NCI-H510A treated with DMSO at 0.1 percent for 48 hours (cell line): ENCODE measurements at regions not wholly inside any gene's neighbourhood (a gene's known extent, or its start where the extent isn't known, plus 50 kb on each side); places are given as distances from the start of the nearest gene placed in this dataset.
"Not testable (repeated sequence)": the region's sequence is repeated elsewhere in the genome, so short reads cannot be mapped to it uniquely, and the experiment has no call there.

Experiments used
- DNase-seq: peaks from one replicate; lab custom pipeline; 2025; lab: John Stamatoyannopoulos, UW

DNA sequence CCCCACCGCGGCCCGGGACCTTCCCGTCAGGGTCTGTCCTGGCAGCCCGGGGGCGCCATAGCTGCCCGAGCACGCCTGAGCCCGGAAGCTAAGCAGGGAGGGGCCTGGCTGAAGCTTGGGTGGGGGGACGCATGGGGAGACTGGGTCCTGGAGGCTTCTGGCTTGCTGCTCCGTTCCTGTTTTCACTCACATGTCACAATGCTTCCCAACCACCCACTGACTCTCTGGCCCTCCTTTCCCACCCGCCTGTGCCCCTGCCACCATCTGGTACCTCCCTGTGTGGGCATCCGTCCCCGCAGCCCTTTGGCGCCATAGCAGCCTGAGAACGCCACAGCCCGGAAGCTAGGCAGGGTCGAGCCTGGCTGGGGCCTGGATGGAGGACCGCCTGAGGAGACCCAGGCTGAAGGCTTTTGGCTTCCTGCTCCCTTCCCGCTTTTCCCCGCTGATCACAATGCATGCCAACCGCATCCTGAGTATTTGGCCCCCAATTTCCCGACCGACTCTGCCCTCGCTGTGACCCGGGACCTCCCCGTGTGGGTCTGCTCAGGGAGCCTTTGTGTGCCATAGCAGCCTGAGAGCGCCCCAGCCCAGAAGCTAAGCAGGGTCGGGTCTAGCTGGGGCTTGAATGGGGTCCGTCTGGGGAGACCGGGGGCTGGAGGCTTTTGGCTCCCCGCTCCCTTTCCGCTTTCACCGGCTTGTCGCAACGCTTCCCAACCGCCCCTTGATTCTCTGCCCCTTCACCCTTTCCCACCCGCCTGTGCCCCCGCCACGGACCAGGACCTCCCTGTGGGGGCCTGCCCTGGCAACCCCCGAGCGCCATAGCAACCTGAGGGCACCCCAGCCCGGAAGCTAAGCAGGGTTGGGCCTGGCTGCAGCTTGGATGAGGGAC, 2290.1 kb downstream of the TP53TG3F start:
- DNase-seq: no peak

DNA sequence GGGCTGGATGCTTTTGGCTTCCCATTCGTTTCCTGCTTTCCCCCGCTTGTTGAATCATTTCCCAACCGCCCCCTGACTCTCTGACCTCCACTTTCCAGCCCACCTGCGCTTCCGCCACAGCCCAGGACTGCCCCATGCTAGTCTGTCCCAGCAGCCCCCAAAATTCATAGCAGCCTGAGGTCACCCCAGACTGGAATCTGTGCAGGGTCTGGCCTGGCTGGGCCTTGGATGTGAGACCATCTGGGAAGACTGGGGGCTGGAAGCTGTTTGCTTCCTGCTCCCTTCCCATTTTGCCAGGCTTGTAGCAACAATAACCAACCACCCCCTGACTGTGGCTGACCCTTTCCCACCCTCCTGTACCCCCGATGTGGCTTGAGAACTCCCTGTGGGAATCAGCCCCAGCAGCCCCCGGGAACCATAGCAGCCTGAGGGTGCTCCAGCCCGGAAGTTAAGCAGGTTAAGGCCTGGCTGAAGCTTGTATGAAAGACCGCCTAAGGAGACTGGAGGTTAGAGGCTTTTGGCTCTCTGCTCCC, 2290.8 kb downstream of the TP53TG3F start:
- no peak for DNase-seq

DNA sequence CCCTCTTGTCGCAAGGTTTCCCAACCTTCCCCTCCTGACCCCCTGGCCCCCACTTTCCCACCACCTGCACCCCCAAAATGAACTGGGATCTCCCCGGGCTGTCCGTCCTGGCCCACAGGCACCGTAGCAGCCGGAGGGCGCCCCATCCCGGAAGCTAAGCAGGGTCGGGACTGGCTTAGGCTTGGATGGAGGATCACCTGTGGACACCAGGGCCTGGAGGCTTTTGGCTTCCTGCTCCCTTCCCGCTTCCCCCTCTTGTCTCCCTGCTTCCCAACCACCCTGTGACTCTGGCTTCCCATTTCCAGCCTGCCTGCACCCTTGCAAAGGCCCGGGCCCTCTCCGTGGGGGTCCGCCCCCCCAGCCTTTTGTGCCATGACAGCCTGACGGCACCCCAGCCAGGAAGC, 2291.3 kb downstream of the TP53TG3F start:
- no peak for DNase-seq

DNA sequence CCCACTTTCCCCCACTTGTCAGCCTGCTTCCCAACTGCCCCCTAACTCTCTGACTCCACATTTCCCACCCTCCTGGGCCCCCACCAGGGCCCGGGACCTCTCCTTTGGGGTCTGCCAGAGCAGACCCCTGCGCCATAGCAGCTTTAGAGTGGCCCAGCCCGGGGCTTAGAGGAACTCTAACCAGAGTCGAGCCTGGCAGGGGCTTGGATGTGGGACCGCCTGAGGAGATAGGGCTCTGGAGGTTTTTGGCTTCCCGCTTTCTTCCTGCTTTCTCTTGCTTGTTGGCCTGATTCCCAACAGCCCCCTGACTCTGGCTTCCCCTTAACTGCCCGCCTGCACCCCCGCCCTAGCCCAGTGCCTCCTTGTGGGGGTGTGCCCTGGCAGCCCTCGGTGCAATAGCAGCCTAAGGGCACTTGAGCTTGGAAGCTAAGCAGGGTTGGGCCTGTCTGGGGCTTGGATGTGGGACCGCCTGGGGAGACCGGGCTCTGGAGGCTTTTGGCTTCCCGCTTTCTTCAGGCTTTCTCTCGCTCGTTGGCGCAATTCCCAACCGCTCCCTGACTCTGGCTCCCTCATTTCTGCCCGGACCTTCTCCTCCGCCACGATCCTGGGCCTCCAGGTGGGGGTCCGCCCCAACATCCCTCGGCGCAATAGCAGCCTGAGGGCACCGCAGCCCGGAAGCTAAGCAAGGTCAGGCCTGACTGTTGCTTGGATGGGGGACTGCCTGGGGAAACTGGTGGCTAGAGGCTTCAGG, 2292.0 kb downstream of the TP53TG3F start:
- no peak for DNase-seq

DNA sequence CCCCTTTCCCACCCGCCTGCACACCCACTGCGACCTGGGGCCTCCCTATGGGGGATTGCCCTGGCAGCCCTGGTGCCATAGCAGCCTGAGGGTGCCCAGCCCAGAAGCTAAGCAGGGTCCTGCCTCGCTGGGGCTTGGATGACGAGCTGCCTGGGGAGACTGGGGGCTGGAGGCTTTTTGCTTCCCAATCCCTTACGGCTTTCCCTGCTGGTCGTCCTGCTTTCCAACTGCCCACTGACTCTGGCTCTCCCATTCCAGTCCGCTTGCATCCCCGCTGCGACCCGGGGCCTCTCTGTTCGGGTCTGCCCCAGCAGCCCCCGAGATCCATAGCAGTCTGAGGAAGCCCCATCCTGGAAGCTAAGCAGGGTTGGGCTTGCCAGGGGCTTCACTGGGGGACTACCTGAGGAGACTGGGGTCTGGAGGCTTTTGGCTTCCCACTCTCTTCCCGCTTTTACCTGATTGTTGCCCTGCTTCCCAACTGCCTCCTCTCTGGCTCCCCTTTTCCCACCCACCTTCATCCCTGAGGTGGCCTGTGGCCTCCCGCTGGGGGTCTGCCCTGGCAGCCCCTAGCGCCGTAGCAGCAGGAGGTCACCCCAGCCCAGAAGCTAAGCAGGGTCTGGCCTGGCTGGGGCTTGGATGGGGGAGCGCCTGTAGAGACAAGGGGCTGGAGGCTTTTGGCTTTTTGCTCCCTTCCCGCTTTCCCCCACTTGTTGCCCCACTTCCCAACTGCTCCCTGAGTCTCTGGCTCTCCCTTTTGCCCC, 2292.8 kb downstream of the TP53TG3F start:
- DNase-seq: no peak

DNA sequence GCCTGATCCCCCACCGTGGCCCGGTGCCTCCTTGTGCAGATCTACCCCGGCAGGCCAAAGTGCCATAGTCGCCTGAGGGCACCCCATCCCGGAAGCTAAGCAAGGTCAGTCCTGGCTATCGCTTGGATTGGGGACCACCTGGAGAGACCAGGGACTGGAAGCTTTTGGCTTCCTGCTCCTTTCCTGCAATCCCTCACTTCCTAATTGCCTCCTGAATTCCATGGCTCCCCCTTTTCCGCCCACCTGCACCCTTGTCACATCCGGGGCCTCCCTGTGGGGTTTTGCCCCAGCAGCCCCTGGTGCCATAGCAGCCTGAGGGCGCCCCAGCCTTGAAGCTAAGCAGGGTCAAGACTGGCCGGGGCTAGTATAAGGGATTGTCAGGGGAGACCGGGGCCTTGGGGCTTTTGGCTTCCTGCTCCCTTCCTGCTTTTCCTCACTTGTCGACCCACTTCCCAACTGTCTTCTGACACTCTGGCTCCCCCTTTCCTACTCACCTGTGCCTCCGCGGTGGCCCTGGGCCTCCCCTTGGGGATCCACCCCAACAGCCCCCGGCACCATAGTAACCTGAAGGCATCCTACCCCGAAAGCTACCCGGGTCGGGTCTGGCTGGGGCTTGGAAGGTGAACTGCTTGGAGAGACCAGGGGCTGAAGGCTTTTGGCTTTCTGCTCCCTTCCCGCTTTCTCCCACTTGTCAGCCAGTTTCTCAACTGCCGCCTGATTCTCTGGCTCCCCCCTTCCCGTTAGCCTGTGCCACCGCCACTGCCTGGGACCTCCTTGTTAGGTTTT, 2293.6 kb downstream of the TP53TG3F start:
- DNase-seq: no peak

DNA sequence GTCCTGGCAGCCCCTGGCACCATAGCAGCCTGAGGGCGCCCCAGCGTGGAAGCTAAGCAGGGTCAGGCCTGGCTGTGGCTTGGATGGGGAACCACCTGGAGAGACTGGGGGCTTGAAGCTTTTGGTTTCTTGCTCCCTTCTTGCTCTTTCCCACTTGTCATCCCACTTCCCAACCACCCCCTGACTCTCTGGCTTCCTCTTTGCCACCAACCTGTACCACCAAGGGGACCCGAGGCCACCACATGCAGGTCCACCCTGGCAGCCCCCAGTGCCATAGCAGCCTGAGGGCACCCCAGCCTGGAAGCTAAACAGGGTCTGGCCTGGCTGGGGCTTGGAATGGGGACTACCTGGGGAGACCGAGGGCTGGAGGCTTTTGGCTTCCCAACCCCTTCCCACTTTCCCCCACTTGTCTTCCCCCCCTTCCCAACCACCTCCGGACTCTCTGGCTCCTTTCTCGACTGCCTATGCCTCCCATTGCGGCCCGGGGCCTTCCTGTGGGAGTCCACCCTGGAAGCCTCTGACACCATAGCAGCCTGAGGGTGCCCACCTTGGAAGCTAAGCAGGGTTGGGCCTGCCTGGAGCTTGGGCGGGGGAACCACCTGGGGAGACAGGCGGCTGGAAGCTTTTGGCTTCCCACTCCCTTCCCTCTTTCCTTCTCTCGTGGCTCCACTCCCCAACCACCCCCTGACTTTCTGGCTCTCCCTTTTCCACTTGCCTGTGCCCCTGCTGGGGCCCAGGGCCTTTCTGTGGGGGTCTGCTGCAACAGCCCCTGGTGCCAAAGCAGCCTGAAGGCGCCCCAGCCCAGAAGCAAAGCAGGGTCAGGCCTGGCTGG, 2294.4 kb downstream of the TP53TG3F start:
- no peak for DNase-seq

DNA sequence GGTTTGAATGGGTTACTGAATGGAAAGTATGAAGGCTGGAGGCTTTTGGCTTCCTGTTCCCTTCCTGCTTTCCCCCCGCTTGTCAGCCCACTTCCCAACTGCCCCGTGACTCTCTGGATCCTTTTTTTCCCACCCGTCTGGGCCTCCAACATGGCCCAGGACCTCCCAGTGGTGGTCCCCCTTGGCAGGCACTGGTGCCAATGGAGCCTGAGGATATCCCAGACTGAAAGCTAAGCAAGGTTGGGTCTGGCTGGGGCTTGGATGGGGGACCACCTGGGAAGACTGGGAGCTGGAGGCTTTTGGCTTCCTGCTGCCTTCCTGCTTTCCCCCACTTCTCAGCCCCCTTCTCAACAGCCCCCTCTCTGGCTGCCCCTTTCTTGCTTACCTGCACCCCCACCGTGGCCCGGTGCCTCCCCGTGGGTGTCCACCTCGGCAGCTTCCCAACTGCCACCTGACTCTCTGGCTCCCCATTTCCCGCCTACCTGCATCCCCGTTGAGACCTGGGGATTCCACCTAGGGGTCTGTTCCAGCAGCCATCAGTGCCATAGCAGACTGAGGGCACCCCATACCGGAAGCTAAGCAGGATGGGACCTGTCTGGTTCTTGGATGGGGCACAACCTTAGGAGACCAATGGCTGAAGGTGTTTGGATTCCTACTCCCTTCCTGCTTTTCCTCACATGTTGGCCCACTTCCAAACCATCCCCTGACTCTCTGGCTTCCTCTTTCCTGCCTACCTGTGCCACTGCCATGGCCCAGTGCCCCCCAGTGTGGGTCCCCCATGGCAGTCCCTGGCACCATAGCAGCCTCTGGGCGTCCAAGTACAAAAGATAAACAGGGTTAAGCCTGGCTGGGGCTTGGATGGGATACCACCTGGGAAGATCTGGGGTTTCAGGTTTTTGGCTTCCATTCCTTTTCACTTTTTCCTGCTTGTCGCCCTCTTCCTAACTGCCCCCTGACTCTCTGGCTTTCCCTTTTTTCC, 2295.3 kb downstream of the TP53TG3F start:
- DNase-seq: no peak

DNA sequence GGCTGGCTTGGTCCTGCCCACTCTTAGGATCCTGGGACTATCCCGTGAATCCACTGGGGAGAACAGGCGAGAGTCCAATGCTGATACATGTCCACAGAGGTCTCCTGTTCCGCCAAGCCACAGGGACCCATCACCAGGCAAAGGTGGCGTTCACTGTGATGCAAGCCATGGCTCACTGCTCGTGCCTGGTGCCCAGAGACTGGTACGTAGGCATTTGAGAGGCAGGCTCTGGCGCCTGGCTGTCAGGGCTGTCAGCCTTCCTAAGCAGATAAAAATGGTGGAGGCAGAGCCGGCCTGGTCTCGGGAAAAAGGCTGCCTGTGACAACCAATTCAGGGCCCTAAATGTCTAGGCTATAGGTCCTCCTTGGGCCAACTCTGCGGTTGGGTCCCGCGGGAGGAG, 2329.0 kb downstream of the TP53TG3F start:
- no peak for DNase-seq

DNA sequence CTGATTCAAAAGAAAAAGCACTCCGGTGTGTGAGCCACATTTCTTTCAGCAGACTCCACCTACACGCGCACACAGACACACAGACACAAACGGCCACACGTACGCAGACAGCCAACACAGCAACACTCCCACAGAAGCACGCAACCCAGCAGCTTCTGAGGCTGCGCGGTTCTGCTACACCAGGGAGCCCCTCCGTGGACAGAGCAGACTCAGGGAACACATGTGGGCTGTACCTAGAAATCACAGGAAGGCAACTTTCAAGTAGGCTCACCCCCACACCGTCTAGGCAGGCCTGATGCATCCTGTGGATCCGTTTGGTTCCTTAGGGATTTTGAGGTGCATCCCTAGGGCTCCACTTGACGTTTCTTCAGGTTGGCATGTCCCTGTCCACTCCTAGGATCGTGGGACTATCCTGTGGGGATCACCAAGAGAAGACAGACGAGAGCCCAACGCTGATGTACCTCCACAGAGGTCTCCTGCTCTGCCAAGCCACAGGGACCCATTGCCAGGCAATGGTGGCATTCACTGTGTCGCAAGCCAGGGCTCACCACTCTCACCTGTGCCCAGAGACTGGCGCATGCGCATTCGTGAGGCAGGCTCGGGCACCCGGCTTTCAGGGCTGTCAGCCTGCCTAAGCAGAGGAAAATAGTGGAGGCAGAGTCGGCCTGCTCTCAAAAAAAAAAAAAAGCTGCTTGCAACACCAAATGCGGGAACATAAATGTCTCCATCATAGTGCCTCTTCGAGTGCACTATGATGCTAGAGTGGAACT, 2333.3 kb downstream of the TP53TG3F start:
- no peak for DNase-seq

DNA sequence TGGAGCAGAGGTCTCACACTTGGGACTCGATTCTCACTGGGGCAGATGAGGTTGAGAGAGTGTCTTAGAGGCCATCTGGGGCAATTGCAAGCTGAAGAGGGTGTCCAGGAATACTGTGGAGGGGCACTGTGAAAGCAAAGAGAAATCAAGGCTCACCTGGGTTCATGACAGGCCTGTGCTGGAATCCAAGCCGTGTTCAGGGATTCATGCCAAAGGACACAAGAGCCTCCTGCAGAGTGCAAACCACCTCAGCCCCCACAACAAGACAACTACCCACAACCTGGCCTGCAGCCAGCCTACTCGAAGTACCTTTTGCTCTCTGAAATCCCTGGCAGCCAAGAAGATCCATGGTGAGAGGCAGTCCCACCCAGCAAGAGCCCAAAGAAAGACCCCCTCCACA, 2334.2 kb downstream of the TP53TG3F start:
- no peak for DNase-seq

DNA sequence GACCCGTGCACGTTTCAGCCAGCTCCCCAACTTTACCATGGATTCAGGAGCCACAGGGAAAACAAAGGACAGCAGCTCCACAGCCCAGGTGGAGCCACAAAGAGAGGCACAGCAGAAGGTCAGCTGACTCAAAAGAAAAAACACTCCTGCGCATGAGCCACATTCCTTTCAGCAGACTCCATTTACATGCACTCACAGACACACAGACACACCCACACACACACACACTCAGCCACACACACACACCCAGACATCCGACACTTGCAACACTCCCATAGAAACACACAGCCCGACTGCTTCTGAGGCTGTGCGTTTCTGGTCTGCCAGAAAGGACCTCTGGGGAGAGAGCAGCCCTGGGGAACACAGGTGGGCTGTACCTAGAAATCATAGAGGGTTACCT, 2335.5 kb downstream of the TP53TG3F start:
- no peak for DNase-seq

DNA sequence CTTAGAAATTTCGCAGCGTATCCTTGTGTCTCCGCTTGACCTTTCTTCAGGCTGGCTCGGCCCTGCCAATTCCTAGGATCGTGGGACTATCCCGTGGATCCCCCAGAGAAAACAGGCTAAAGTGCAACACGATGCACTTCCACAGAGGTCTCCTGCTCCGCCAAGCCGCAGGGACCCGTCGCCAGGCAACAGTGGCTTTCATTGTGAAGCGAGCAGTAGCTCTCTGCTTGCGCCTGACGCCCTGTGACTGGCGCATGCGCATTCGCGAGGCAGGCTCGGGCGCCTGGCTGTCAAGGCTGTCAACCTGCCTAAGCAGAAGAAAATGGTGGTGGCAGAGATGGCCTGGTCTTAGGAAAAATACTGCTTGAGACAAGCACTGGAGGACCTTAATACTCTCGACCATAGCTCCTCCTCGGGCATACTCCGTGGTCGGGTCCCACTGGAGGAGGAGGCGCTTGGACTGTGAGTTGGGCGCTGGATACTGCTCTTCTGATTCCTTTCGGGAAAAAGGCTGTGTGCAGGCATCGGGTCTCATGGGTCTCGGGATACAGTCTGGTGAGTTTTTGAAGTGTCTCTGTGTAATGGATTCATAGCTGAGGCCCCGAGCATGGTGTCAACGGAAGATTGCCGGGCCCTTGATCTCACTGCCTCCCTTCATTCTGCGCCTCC, 2336.1 kb downstream of the TP53TG3F start:
- peak; percentile 8 for DNase-seq

DNA sequence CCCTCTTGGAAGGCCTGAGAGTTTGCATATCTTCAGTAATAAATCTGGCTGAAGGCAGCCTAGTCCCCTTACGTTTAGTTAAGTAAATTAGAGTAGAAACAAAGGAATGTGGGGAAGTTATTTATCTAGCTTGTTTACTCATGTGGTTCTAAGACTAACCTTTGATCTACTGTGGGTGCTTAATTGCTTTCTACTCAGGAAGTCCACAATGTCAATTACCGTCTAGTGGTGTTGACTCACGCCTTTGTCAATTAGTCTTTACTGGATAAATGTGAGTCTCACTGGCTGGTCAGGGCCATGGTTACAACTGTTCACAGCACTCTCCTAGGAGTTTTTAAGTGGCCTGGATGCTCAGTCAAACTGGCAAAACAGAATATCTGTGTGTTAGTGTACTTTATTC, 2338.4 kb downstream of the TP53TG3F start:
- no peak for DNase-seq

DNA sequence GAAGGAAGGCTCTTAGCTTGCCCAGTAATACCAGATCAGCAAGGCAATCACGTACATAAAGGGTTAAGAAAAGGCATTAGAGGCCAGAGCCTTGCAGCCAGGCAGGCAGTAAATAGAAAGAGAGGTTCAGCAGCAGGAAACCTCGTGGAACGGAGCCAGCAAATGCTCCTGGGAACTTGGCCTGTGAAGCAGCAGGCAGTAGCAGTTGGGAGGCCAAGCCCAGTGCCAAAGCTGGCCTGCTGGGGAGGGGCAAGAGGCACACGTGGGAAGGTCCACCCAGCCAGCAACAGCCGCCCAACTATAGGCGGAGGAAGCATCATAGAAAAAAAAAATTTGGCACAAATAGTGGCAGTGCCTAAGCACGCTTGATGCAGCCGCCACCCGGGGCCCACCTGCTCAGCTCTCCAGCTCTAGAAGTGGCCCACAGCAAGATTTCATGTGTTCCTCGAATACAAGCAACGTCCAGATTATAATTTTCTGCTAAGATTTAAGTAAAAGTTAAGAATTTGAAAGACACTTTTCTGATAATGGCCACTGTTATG, 2339.5 kb downstream of the TP53TG3F start:
- no peak for DNase-seq

DNA sequence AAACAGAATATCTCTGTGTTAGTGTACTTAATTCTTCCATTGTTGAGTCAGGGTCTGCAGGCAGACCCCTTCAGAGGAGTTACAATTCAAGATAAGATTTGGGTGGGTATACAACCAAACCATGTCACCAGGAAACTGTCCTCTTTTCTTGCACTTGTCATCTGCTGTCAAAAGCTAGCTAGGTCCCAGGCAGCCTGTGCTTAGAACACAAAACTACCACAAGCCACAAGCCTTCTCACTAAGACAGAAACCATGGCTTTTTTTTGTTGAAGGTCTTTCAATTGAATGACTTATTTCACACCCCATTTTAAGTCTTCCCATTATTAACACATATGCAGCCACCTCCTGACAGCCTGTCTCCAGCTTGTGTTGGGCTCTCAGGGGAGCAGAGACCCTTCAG, 2345.1 kb downstream of the TP53TG3F start:
- not testable (repeated sequence) for DNase-seq

DNA sequence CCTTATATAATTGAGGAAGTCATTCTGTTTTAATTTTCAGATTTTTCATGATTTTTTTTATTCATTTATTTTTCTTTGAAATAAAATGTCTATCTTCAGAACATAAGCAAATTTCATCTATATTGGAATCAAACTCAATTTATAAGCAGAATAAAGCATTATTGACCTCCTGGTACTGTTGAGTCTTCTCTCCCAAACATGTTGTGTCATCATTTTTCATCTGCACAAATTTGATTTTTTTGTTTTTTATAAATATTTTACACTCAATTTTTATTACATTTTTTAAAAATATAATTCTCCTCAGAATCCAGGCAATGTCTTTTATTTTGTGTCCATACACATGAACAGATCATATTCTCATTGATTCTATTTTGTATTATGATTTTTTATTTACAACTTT, 2363.9 kb downstream of the TP53TG3F start:
- DNase-seq: no peak

DNA sequence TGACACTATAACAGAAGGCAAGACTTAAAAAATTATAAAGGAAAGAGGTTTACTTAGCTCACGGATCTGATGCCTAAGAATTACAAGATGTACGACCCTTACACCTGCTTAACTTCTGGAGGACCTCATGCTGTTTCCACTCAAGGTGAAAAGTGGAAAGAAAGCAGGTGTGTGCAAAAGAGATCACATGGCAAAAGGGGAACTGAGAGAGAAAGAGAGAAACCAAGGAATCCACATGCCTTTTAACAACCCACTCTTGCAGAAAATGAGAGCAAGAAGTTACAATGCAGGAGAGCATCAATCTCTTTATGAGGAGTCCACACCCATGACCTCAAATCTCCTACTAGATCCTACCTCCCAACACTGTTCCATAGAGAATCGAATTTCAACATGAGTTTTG, 2382.2 kb downstream of the TP53TG3F start:
- no peak for DNase-seq
